Embryonic facial prominence (tissue), 1 donor: ENCODE measurements at regions not wholly inside any gene's neighbourhood (a gene's known extent, or its start where the extent isn't known, plus 50 kb on each side); places are given as distances from the start of the nearest gene placed in this dataset.

Source experiments
- DNase-seq: peaks from one replicate; pipeline ENCODE4 v3.0.0-alpha.2; 2016; ENCODE audit errors: extremely low spot score

- no peak for DNase-seq
Measured at GRCh38 chr3:127349501-127350171, 61.8 kb upstream of the PRR20G start.

- no peak for DNase-seq
Measured at GRCh38 chr3:127342735-127343134, 54.9 kb upstream of the PRR20G start.

- DNase-seq: no peak
Measured at GRCh38 chr3:127339928-127340861, 52.3 kb upstream of the PRR20G start.

GRCh38 chr3:127339016-127339415 is 51.2 kb upstream of the PRR20G start:
- DNase-seq: no peak

GRCh38 chr3:127337911-127338531 is 50.2 kb upstream of the PRR20G start:
- no peak for DNase-seq
